ENCODE measurements at regions not wholly inside any gene's neighbourhood (a gene's known extent, or its start where the extent isn't known, plus 50 kb on each side); places are given as distances from the start of the nearest gene placed in this dataset.

- ATAC-seq (no peak), DNase-seq (peak; percentile 47)
- H2AFZ ChIP-seq (ENCODE audit: low read length): no peak overlapping the region
- ChIA-PET CTCF (no interaction called here), POLR2A (ENCODE audit: unreplicated experiment) (no interaction called here)
- H3K4me1 ChIP-seq (ENCODE audit: insufficient read depth, low read length): no peaks in the 10 kb centered on the region
- H3K27me3 ChIP-seq (ENCODE audit: low read length): no peaks in the 10 kb centered on the region
- H4K20me1 ChIP-seq (ENCODE audit: low read length): no peaks in the 10 kb centered on the region
- intact Hi-C loops (cut with micrococcal nuclease): loop anchor here (10.0 kb wide), 1 partner anchor 149 kb away; no protein-coding TSS in a partner anchor
- H3K9me2 ChIP-seq (replicated peaks; ENCODE audit: low read length): no peaks in the 10 kb centered on the region
- no peaks in the 10 kb centered on the region for H3F3A ChIP-seq (ENCODE audit: low read length, unreplicated experiment)
- no peaks in the 10 kb centered on the region for H3K79me2 ChIP-seq (ENCODE audit: low read length)
- H3K9me3 ChIP-seq (ENCODE audit: low read length): no peaks in the 10 kb centered on the region
- no TSS peak for BruUV-seq (replicated peaks)
- H3K4me2 ChIP-seq (ENCODE audit: low read length): peak overlapping the region; percentile 27
- H3K36me3 ChIP-seq (ENCODE audit: low read depth, low read length): no peaks in the 10 kb centered on the region
- H3K9ac ChIP-seq (ENCODE audit: low read length): no peak overlapping the region
- no peak overlapping the region for H3K27ac ChIP-seq (ENCODE audit: low read length)
- no peak overlapping the region for H3K4me3 ChIP-seq (ENCODE audit: low read length)
- TF ChIP-seq, protein P1, sequence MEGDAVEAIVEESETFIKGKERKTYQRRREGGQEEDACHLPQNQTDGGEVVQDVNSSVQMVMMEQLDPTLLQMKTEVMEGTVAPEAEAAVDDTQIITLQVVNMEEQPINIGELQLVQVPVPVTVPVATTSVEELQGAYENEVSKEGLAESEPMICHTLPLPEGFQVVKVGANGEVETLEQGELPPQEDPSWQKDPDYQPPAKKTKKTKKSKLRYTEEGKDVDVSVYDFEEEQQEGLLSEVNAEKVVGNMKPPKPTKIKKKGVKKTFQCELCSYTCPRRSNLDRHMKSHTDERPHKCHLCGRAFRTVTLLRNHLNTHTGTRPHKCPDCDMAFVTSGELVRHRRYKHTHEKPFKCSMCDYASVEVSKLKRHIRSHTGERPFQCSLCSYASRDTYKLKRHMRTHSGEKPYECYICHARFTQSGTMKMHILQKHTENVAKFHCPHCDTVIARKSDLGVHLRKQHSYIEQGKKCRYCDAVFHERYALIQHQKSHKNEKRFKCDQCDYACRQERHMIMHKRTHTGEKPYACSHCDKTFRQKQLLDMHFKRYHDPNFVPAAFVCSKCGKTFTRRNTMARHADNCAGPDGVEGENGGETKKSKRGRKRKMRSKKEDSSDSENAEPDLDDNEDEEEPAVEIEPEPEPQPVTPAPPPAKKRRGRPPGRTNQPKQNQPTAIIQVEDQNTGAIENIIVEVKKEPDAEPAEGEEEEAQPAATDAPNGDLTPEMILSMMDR (conservative IDR thresholded peaks at IDR 0.05; ENCODE audit: low read depth, low read length): peak; percentile 73
- no peak for TF ChIP-seq EZH2phosphoT487 (IDR thresholded peaks at IDR 0.05; ENCODE audit: borderline replicate concordance, low read length)
Measured at GRCh38 chr4:189124149-189124758, 816.4 kb upstream of the FRG1 start.

GRCh38 chr4:189124791-189125190 lies 815.9 kb upstream of the FRG1 start:
- no TSS peak for BruUV-seq (replicated peaks)
- Histone ChIP-seq H3K27ac (ENCODE audit: low read length) (no peak overlapping the region), H3K4me3 (ENCODE audit: low read length) (no peak overlapping the region), H3K9me3 (ENCODE audit: low read length) (no peaks in the 10 kb centered on the region), H3K36me3 (ENCODE audit: low read depth, low read length) (no peaks in the 10 kb centered on the region), H3K9me2 (replicated peaks; ENCODE audit: low read length) (no peaks in the 10 kb centered on the region), H3F3A (ENCODE audit: low read length, unreplicated experiment) (no peaks in the 10 kb centered on the region), H2AFZ (ENCODE audit: low read length) (no peak overlapping the region), H4K20me1 (ENCODE audit: low read length) (no peaks in the 10 kb centered on the region), H3K9ac (ENCODE audit: low read length) (no peak overlapping the region), H3K79me2 (ENCODE audit: low read length) (no peaks in the 10 kb centered on the region), H3K4me1 (ENCODE audit: insufficient read depth, low read length) (no peaks in the 10 kb centered on the region), H3K27me3 (ENCODE audit: low read length) (no peaks in the 10 kb centered on the region), H3K4me2 (ENCODE audit: low read length) (no peak overlapping the region)
- intact Hi-C loops (cut with micrococcal nuclease): loop anchor here (10.0 kb wide), 1 partner anchor 150 kb away; no protein-coding TSS in a partner anchor
- ATAC-seq (no peak), DNase-seq (no peak)
- TF ChIP-seq EZH2phosphoT487 (IDR thresholded peaks at IDR 0.05; ENCODE audit: borderline replicate concordance, low read length) (no peak), EZH2 (IDR thresholded peaks at IDR 0.05; ENCODE audit: low read length, unreplicated experiment) (no peak)
- TF ChIP-seq, protein P1 (conservative IDR thresholded peaks at IDR 0.05; ENCODE audit: low read depth, low read length): no peak
- POLR2A ChIA-PET (ENCODE audit: unreplicated experiment): no interaction called here
- CTCF ChIA-PET: no interaction called here

DNA sequence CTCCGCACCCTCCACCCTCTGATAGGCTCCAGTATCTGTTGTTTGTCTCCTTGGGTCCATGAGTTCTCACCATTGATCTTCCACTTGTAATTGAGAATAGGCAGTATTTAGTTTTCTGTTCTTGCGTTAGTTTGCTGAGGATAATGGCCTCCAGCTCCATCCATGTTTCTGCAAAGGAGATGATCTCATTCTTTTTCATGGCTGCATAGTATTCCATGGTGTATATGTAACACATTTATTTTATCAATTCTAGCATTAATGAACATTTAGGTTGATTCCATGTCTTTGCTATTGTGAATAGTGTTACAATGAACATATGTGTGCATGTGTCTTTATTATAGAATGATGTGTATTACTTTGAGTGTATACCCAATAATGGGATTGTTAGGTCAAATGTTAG lies 814.6 kb upstream of the FRG1 start:
- no peak for DNase-seq
- no peak for ATAC-seq
- Histone ChIP-seq H3K9me2 (replicated peaks; ENCODE audit: low read length) (no peaks in the 10 kb centered on the region), H4K20me1 (ENCODE audit: low read length) (no peaks in the 10 kb centered on the region), H3K27me3 (ENCODE audit: low read length) (no peaks in the 10 kb centered on the region), H3K4me1 (ENCODE audit: insufficient read depth, low read length) (no peaks in the 10 kb centered on the region), H3K4me2 (ENCODE audit: low read length) (no peak overlapping the region), H3K36me3 (ENCODE audit: low read depth, low read length) (no peaks in the 10 kb centered on the region), H3F3A (ENCODE audit: low read length, unreplicated experiment) (no peaks in the 10 kb centered on the region), H3K79me2 (ENCODE audit: low read length) (no peaks in the 10 kb centered on the region), H3K9ac (ENCODE audit: low read length) (no peak overlapping the region), H3K4me3 (ENCODE audit: low read length) (no peak overlapping the region), H3K9me3 (ENCODE audit: low read length) (no peaks in the 10 kb centered on the region), H3K27ac (ENCODE audit: low read length) (no peak overlapping the region), H2AFZ (ENCODE audit: low read length) (no peak overlapping the region)
- intact Hi-C loops (cut with micrococcal nuclease): loop anchor here (10.0 kb wide), 1 partner anchor 151 kb away; no protein-coding TSS in a partner anchor
- POLR2A ChIA-PET (ENCODE audit: unreplicated experiment): no interaction called here
- CTCF ChIA-PET: no interaction called here
- BruUV-seq (replicated peaks): no TSS peak
- TF ChIP-seq EZH2 (IDR thresholded peaks at IDR 0.05; ENCODE audit: low read length, unreplicated experiment) (no peak), EZH2phosphoT487 (IDR thresholded peaks at IDR 0.05; ENCODE audit: borderline replicate concordance, low read length) (no peak)
- TF ChIP-seq, protein P1 (conservative IDR thresholded peaks at IDR 0.05; ENCODE audit: low read depth, low read length): no peak

Measured in PC-3 (cell line).